GM12873 (cell line): ENCODE measurements at regions not wholly inside any gene's neighbourhood (a gene's known extent, or its start where the extent isn't known, plus 50 kb on each side); places are given as distances from the start of the nearest gene placed in this dataset.

Experiments
- TF ChIP-seq, protein P1 (sequence below): IDR thresholded peaks from 2 replicates; pipeline ENCODE4 v1.5.1; 2012; ENCODE audit warnings: low read depth, mild to moderate bottlenecking, moderate library complexity, low read length, control low read depth; ENCODE audit not compliant: insufficient read depth; ENCODE audit errors: missing control alignments

- TF ChIP-seq, protein P1, sequence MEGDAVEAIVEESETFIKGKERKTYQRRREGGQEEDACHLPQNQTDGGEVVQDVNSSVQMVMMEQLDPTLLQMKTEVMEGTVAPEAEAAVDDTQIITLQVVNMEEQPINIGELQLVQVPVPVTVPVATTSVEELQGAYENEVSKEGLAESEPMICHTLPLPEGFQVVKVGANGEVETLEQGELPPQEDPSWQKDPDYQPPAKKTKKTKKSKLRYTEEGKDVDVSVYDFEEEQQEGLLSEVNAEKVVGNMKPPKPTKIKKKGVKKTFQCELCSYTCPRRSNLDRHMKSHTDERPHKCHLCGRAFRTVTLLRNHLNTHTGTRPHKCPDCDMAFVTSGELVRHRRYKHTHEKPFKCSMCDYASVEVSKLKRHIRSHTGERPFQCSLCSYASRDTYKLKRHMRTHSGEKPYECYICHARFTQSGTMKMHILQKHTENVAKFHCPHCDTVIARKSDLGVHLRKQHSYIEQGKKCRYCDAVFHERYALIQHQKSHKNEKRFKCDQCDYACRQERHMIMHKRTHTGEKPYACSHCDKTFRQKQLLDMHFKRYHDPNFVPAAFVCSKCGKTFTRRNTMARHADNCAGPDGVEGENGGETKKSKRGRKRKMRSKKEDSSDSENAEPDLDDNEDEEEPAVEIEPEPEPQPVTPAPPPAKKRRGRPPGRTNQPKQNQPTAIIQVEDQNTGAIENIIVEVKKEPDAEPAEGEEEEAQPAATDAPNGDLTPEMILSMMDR: no peak
Observed at GRCh38 chr6:163720005-163720404, 305.5 kb downstream of the QKI start.

- TF ChIP-seq, protein P1: no peak
Observed at GRCh38 chr6:163719028-163719742, 304.7 kb downstream of the QKI start.

DNA sequence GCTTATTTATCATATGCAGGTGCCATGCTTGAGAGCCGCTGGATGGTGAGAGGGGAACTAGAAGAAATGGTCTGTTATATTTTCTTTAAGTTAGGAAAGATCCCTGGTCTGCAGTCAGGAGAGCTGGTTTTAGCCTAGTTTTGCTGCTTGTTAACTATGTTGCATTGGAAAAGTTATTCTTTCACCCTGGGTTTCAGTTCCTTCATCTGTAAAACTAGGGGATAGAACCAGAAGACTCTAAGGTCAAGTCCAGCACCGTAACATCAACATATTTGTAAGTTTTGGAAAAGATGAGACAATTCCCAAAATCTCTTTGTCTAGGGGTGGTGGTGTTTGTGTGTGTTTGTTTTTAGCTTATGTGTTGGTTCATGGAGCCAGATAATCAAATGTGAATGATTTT lies 304.0 kb downstream of the QKI start:
- TF ChIP-seq, protein P1: no peak

DNA sequence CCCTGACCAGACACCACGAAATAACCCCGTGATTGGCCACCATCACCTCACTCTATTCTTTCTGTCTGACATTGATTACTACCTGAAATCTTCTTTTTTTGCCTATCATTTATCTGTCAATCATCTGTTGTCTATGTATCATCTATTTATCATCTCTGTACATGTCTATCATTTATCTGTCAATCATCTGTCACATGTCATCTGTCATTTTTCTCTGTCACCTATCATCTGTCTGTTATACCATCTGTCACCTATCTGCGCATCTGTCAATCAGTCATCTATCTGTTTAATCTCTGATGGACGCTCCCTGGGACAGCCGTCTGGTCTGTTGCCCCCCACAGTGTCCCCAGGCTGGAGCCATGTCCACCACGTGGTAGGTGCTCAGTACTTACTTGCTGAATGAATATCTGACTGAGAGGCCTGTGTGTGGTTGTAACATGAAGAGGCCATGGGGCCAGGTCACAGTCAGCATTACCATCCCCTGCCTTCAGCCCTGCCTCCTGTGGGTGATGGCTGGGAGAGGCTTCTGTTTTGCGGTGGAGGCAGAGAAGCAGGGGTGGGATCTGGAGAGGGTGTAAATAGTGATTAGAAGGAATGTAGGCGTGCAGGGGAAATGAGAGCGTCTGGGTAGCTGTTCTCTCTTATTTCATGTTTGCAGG lies 302.7 kb downstream of the QKI start:
- TF ChIP-seq, protein P1: no peak

- TF ChIP-seq, protein P1: no peak
Observed at GRCh38 chr6:163716690-163717089, 302.2 kb downstream of the QKI start.

DNA sequence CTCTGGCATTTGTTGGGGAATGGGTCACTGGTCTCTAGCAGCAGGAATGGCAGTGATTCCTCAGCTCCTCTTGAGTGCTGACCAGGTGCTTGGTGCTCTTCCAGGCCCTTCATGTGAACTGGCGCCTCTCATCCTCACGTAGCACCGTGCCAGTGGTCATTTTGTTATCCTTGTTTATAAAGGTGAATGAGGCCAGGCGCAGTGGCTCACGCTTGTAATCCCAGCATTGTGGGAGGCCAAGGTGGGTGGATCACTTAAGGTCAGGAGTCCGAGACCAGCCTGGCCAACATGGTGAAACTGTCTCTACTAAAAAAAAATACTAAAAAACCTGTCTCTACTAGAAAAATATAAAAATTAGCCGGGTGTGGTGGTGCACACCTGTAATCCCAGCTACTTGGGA lies 301.3 kb downstream of the QKI start:
- TF ChIP-seq, protein P1: no peak

DNA sequence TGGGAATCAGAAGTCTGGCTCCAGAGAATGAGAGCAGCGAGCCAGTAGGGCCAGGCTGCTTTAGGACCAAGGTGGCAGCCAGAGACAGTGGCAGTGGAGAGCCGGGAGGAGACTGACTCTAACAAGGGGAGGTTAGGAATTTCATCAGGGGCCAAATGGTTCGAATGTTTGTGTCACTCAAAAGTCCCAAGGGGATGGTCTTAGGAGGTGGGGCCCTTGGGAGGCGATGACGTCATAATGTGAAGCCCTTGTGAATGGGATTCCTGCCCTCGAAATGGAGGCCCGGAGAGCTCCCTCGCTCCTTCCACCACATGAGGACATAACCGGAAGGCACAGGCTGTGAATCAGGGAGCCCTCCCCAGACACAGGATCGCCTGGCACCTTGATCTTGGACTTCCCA lies 299.7 kb downstream of the QKI start:
- TF ChIP-seq, protein P1: no peak
